ENCODE measurements at regions not wholly inside any gene's neighbourhood (a gene's known extent, or its start where the extent isn't known, plus 50 kb on each side); places are given as distances from the start of the nearest gene placed in this dataset.
A peak's percentile ranks its signal among the peaks of the same experiment; 100 is the strongest.

DNA sequence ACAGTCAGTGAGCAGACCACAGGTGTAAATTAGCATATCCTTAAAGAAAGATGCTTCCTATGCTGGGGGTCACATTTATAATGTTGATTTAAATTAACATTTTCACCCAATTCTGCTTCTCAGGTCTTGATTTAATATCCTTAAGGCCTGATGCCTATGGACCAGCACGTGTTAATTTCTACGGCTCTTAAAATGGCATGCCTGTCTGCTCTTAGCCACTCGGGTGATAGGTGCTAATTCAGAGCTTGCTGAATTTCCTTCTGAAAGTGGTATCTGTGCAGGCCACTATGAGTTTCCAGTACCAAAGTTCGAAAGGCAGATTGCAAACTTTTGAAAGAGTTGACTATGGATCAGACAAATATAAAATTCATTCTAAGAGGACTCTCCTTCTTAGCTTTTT, 487.4 kb upstream of the ADGRL2 start:
- H3K27me3 Mint-ChIP-seq (ENCODE audit: insufficient read depth), result no peaks in the 10 kb centered on the region
- no peaks in the 10 kb centered on the region for H3K36me3 Mint-ChIP-seq (ENCODE audit: low read depth)
- 43 to 44% methylated on average over 4 of the region's 4 CpGs for WGBS, 2 experiments (ENCODE audit: insufficient coverage in 1 of 2, insufficient read length in 1 of 2)
- H3K4me3 ChIP-seq (ENCODE audit: low read length), result no peak overlapping the region
- H3K36me3 ChIP-seq (ENCODE audit: control insufficient read depth, insufficient read depth, low read length), result no peaks in the 10 kb centered on the region
- DNase-seq, result no peak
- no peaks in the 10 kb centered on the region for H3K9me3 Mint-ChIP-seq
- H3K4me1 ChIP-seq (ENCODE audit: control insufficient read depth, insufficient read depth, low read length), result no peaks in the 10 kb centered on the region
- peaks cover 41% of the 10 kb centered on the region for H3K4me1 Mint-ChIP-seq
- TF ChIP-seq, protein P1, sequence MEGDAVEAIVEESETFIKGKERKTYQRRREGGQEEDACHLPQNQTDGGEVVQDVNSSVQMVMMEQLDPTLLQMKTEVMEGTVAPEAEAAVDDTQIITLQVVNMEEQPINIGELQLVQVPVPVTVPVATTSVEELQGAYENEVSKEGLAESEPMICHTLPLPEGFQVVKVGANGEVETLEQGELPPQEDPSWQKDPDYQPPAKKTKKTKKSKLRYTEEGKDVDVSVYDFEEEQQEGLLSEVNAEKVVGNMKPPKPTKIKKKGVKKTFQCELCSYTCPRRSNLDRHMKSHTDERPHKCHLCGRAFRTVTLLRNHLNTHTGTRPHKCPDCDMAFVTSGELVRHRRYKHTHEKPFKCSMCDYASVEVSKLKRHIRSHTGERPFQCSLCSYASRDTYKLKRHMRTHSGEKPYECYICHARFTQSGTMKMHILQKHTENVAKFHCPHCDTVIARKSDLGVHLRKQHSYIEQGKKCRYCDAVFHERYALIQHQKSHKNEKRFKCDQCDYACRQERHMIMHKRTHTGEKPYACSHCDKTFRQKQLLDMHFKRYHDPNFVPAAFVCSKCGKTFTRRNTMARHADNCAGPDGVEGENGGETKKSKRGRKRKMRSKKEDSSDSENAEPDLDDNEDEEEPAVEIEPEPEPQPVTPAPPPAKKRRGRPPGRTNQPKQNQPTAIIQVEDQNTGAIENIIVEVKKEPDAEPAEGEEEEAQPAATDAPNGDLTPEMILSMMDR (conservative IDR thresholded peaks at IDR 0.05), result no peak
- no peak overlapping the region for H3K4me3 Mint-ChIP-seq
- H3K27ac Mint-ChIP-seq, result no peak overlapping the region
- no peak overlapping the region for H3K9ac ChIP-seq (ENCODE audit: extremely low read depth, low read length, poor library complexity, severe bottlenecking)
- no peaks in the 10 kb centered on the region for H3K9me3 ChIP-seq (ENCODE audit: control insufficient read depth, low read length)
- H3K27ac ChIP-seq (ENCODE audit: low read depth, low read length), result no peak overlapping the region
- no peaks in the 10 kb centered on the region for H3K27me3 ChIP-seq (ENCODE audit: control insufficient read depth, insufficient read depth, low read length, poor library complexity, severe bottlenecking)

DNA sequence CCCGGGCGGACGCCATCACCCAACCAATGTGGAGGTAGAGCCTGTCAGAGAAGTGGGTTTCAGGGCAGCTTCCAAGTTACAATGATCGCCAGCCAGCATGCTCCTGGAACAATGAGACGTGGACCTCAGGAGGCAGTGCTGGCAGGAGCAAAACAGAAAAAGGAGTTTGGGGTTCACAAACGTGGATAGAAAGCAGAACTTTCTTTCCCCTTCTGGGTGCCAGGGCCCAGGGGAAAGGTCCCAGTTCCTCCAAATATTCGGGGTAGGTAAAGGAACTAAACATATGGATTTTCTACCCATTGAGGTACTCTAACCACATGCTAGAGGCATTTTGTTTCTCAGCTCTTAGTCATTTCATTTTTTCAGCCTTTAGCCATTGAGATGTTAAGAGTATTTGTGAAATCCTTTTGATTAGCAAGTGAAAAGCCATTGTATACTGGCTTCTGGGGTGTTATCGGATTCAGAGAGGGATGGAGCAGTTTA, 488.4 kb upstream of the ADGRL2 start:
- TF ChIP-seq, protein P1 (conservative IDR thresholded peaks at IDR 0.05), result no peak
- no peaks in the 10 kb centered on the region for H3K9me3 ChIP-seq (ENCODE audit: control insufficient read depth, low read length)
- WGBS, 2 experiments (ENCODE audit: insufficient coverage in 1 of 2, insufficient read length in 1 of 2), result 40 to 41% methylated on average over 2 to 8 of the region's 8 CpGs
- H3K36me3 ChIP-seq (ENCODE audit: control insufficient read depth, insufficient read depth, low read length), result no peaks in the 10 kb centered on the region
- H3K4me3 ChIP-seq (ENCODE audit: low read length), result no peak overlapping the region
- no peak overlapping the region for H3K27ac Mint-ChIP-seq
- H3K36me3 Mint-ChIP-seq (ENCODE audit: low read depth), result no peaks in the 10 kb centered on the region
- H3K27me3 Mint-ChIP-seq (ENCODE audit: insufficient read depth), result no peaks in the 10 kb centered on the region
- no peaks in the 10 kb centered on the region for H3K9me3 Mint-ChIP-seq
- no peak overlapping the region for H3K27ac ChIP-seq (ENCODE audit: low read depth, low read length)
- H3K4me3 Mint-ChIP-seq, result peak overlapping the region; percentile 14
- no peaks in the 10 kb centered on the region for H3K27me3 ChIP-seq (ENCODE audit: control insufficient read depth, insufficient read depth, low read length, poor library complexity, severe bottlenecking)
- H3K4me1 ChIP-seq (ENCODE audit: control insufficient read depth, insufficient read depth, low read length), result peaks cover 3% of the 10 kb centered on the region
- H3K9ac ChIP-seq (ENCODE audit: extremely low read depth, low read length, poor library complexity, severe bottlenecking), result no peak overlapping the region
- DNase-seq, result peak; percentile 73
- peaks cover 46% of the 10 kb centered on the region for H3K4me1 Mint-ChIP-seq

DNA sequence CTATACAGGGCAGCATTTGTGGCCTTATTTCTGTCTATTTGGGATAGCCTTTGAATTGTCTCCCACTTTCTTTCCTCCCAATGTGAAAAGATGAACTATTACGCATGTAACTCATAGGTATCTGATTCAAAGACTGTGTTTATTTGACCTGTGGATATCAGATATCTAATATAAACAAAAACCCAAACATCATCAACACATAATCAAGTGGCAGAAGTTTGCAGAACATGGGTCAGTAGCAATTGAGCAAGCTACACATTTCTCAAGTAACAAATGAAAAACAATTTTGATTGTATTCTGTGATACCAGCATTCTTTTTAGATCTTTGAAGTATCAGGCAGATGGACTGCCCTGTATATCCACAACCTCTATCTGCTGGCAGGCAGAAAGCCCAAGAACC, 490.5 kb upstream of the ADGRL2 start:
- Histone ChIP-seq H3K27ac (ENCODE audit: low read depth, low read length) (no peak overlapping the region), H3K27me3 (ENCODE audit: control insufficient read depth, insufficient read depth, low read length, poor library complexity, severe bottlenecking) (no peaks in the 10 kb centered on the region), H3K9ac (ENCODE audit: extremely low read depth, low read length, poor library complexity, severe bottlenecking) (no peak overlapping the region), H3K36me3 (ENCODE audit: control insufficient read depth, insufficient read depth, low read length) (no peaks in the 10 kb centered on the region), H3K9me3 (ENCODE audit: control insufficient read depth, low read length) (no peaks in the 10 kb centered on the region), H3K4me3 (ENCODE audit: low read length) (no peak overlapping the region), H3K4me1 (ENCODE audit: control insufficient read depth, insufficient read depth, low read length) (peaks cover 8% of the 10 kb centered on the region)
- Mint-ChIP-seq H3K9me3 (no peaks in the 10 kb centered on the region), H3K4me1 (peaks cover 46% of the 10 kb centered on the region), H3K27me3 (ENCODE audit: insufficient read depth) (no peaks in the 10 kb centered on the region), H3K36me3 (ENCODE audit: low read depth) (no peaks in the 10 kb centered on the region), H3K4me3 (no peak overlapping the region), H3K27ac (no peak overlapping the region)
- TF ChIP-seq, protein P1 (conservative IDR thresholded peaks at IDR 0.05), result no peak
- WGBS, 2 experiments (ENCODE audit: insufficient coverage in 1 of 2, insufficient read length in 1 of 2), result 100% methylated on average over 1 of the region's 1 CpG
- DNase-seq, result no peak

All from endodermal cell (in vitro differentiated cells).